ENCODE measurements at regions not wholly inside any gene's neighbourhood (a gene's known extent, or its start where the extent isn't known, plus 50 kb on each side); places are given as distances from the start of the nearest gene placed in this dataset.

- Histone ChIP-seq H2BK5ac (ENCODE audit: low read depth, low read length, poor library complexity, severe bottlenecking) (no peak overlapping the region), H3K14ac (ENCODE audit: low read length in 2 of 2) (no peak overlapping the region), H4K8ac (ENCODE audit: low read length) (no peak overlapping the region), H3K9ac (ENCODE audit: low read length) (no peak overlapping the region), H3K36me3 (ENCODE audit: control insufficient read depth in 1 of 2, insufficient read depth in 2 of 2, low read depth in 1 of 2, low read length in 2 of 2) (no peaks in the 10 kb centered on the region), H3K27ac (ENCODE audit: low read length, poor library complexity, severe bottlenecking) (no peak overlapping the region), H3K27me3 (ENCODE audit: control insufficient read depth in 1 of 2, insufficient read depth in 1 of 2, low read length in 2 of 2) (no peaks in the 10 kb centered on the region), H3K4me2 (ENCODE audit: low read length, poor library complexity, severe bottlenecking) (no peak overlapping the region), H2AFZ (ENCODE audit: low read depth, low read length) (no peak overlapping the region), H2BK15ac (ENCODE audit: low read depth, poor library complexity, severe bottlenecking) (no peak overlapping the region), H3K4ac (ENCODE audit: low read depth in 1 of 2, low read length in 2 of 2) (no peak overlapping the region), H4K91ac (ENCODE audit: low read length) (no peak overlapping the region), H3K23ac (ENCODE audit: low read length in 2 of 2) (no peak overlapping the region), H2BK12ac (ENCODE audit: low read length in 2 of 2) (no peak overlapping the region), H3K9me3 (ENCODE audit: control insufficient read depth, low read length) (peaks cover 8% of the 10 kb centered on the region), H2AK5ac (ENCODE audit: low read length, severe bottlenecking) (no peak overlapping the region), H3K4me1 (ENCODE audit: control insufficient read depth, insufficient read depth, low read depth, low read length) (no peaks in the 10 kb centered on the region), H3K4me3 (ENCODE audit: insufficient read depth in 1 of 2, low read depth in 1 of 2, low read length in 2 of 2) (no peak overlapping the region), H3K79me1 (replicated peaks; ENCODE audit: low read length, poor library complexity, severe bottlenecking) (no peaks in the 10 kb centered on the region), H2BK120ac (ENCODE audit: low read depth, low read length) (no peak overlapping the region), H3K18ac (ENCODE audit: low read depth in 1 of 2, low read length in 2 of 2) (no peak overlapping the region)
- DNase-seq, result no peak
- 84% methylated on average over 4 of the region's 4 CpGs for WGBS
Observed at GRCh38 chr22:34330432-34330831, 410.2 kb upstream of the LARGE1 start.

GRCh38 chr22:34333285-34333684 lies 413.0 kb upstream of the LARGE1 start:
- Histone ChIP-seq H3K27ac (ENCODE audit: low read length, poor library complexity, severe bottlenecking) (no peak overlapping the region), H3K4me1 (ENCODE audit: control insufficient read depth, insufficient read depth, low read depth, low read length) (no peaks in the 10 kb centered on the region), H2AK5ac (ENCODE audit: low read length, severe bottlenecking) (no peak overlapping the region), H3K23ac (ENCODE audit: low read length in 2 of 2) (no peak overlapping the region), H3K4ac (ENCODE audit: low read depth in 1 of 2, low read length in 2 of 2) (no peak overlapping the region), H2BK15ac (ENCODE audit: low read depth, poor library complexity, severe bottlenecking) (no peak overlapping the region), H3K4me2 (ENCODE audit: low read length, poor library complexity, severe bottlenecking) (no peak overlapping the region), H2BK5ac (ENCODE audit: low read depth, low read length, poor library complexity, severe bottlenecking) (no peak overlapping the region), H3K4me3 (ENCODE audit: insufficient read depth in 1 of 2, low read depth in 1 of 2, low read length in 2 of 2) (no peak overlapping the region), H2AFZ (ENCODE audit: low read depth, low read length) (no peak overlapping the region), H3K79me1 (replicated peaks; ENCODE audit: low read length, poor library complexity, severe bottlenecking) (no peaks in the 10 kb centered on the region), H2BK12ac (ENCODE audit: low read length in 2 of 2) (no peak overlapping the region), H3K14ac (ENCODE audit: low read length in 2 of 2) (no peak overlapping the region), H3K18ac (ENCODE audit: low read depth in 1 of 2, low read length in 2 of 2) (no peak overlapping the region), H2BK120ac (ENCODE audit: low read depth, low read length) (no peak overlapping the region), H3K9me3 (ENCODE audit: control insufficient read depth, low read length) (peaks cover 13% of the 10 kb centered on the region), H3K36me3 (ENCODE audit: control insufficient read depth in 1 of 2, insufficient read depth in 2 of 2, low read depth in 1 of 2, low read length in 2 of 2) (no peaks in the 10 kb centered on the region), H3K27me3 (ENCODE audit: control insufficient read depth in 1 of 2, insufficient read depth in 1 of 2, low read length in 2 of 2) (no peaks in the 10 kb centered on the region), H4K8ac (ENCODE audit: low read length) (no peak overlapping the region), H4K91ac (ENCODE audit: low read length) (no peak overlapping the region), H3K9ac (ENCODE audit: low read length) (no peak overlapping the region)
- WGBS, result 88% methylated on average over 3 of the region's 4 CpGs
- no peak for DNase-seq

GRCh38 chr22:34334893-34335292 lies 414.6 kb upstream of the LARGE1 start:
- Histone ChIP-seq H4K8ac (ENCODE audit: low read length) (no peak overlapping the region), H3K9me3 (ENCODE audit: control insufficient read depth, low read length) (peaks cover 13% of the 10 kb centered on the region), H3K4me3 (ENCODE audit: insufficient read depth in 1 of 2, low read depth in 1 of 2, low read length in 2 of 2) (no peak overlapping the region), H3K79me1 (replicated peaks; ENCODE audit: low read length, poor library complexity, severe bottlenecking) (no peaks in the 10 kb centered on the region), H3K27me3 (ENCODE audit: control insufficient read depth in 1 of 2, insufficient read depth in 1 of 2, low read length in 2 of 2) (no peaks in the 10 kb centered on the region), H2BK5ac (ENCODE audit: low read depth, low read length, poor library complexity, severe bottlenecking) (no peak overlapping the region), H3K27ac (ENCODE audit: low read length, poor library complexity, severe bottlenecking) (no peak overlapping the region), H3K4ac (ENCODE audit: low read depth in 1 of 2, low read length in 2 of 2) (no peak overlapping the region), H2AFZ (ENCODE audit: low read depth, low read length) (no peak overlapping the region), H4K91ac (ENCODE audit: low read length) (no peak overlapping the region), H2AK5ac (ENCODE audit: low read length, severe bottlenecking) (no peak overlapping the region), H2BK12ac (ENCODE audit: low read length in 2 of 2) (no peak overlapping the region), H3K36me3 (ENCODE audit: control insufficient read depth in 1 of 2, insufficient read depth in 2 of 2, low read depth in 1 of 2, low read length in 2 of 2) (no peaks in the 10 kb centered on the region), H2BK15ac (ENCODE audit: low read depth, poor library complexity, severe bottlenecking) (no peak overlapping the region), H3K4me2 (ENCODE audit: low read length, poor library complexity, severe bottlenecking) (no peak overlapping the region), H3K14ac (ENCODE audit: low read length in 2 of 2) (no peak overlapping the region), H3K9ac (ENCODE audit: low read length) (no peak overlapping the region), H3K23ac (ENCODE audit: low read length in 2 of 2) (no peak overlapping the region), H3K4me1 (ENCODE audit: control insufficient read depth, insufficient read depth, low read depth, low read length) (no peaks in the 10 kb centered on the region), H2BK120ac (ENCODE audit: low read depth, low read length) (no peak overlapping the region), H3K18ac (ENCODE audit: low read depth in 1 of 2, low read length in 2 of 2) (no peak overlapping the region)
- 64% methylated on average over 5 of the region's 5 CpGs for WGBS
- DNase-seq, result no peak

GRCh38 chr22:34344702-34345101 lies 424.4 kb upstream of the LARGE1 start:
- 6% methylated on average over 1 of the region's 1 CpG for WGBS
- no peak overlapping the region for H2AK5ac ChIP-seq (ENCODE audit: low read length, severe bottlenecking)
- no peak overlapping the region for H4K91ac ChIP-seq (ENCODE audit: low read length)
- no peaks in the 10 kb centered on the region for H3K4me1 ChIP-seq (ENCODE audit: control insufficient read depth, insufficient read depth, low read depth, low read length)
- no peaks in the 10 kb centered on the region for H3K27me3 ChIP-seq (ENCODE audit: control insufficient read depth in 1 of 2, insufficient read depth in 1 of 2, low read length in 2 of 2)
- H2BK120ac ChIP-seq (ENCODE audit: low read depth, low read length), result no peak overlapping the region
- H3K14ac ChIP-seq (ENCODE audit: low read length in 2 of 2), result no peak overlapping the region
- H3K4me3 ChIP-seq (ENCODE audit: insufficient read depth in 1 of 2, low read depth in 1 of 2, low read length in 2 of 2), result no peak overlapping the region
- no peak overlapping the region for H3K23ac ChIP-seq (ENCODE audit: low read length in 2 of 2)
- H2AFZ ChIP-seq (ENCODE audit: low read depth, low read length), result no peak overlapping the region
- no peak overlapping the region for H2BK12ac ChIP-seq (ENCODE audit: low read length in 2 of 2)
- H3K4ac ChIP-seq (ENCODE audit: low read depth in 1 of 2, low read length in 2 of 2), result no peak overlapping the region
- no peak overlapping the region for H3K4me2 ChIP-seq (ENCODE audit: low read length, poor library complexity, severe bottlenecking)
- no peak for DNase-seq
- H3K36me3 ChIP-seq (ENCODE audit: control insufficient read depth in 1 of 2, insufficient read depth in 2 of 2, low read depth in 1 of 2, low read length in 2 of 2), result no peaks in the 10 kb centered on the region
- no peaks in the 10 kb centered on the region for H3K79me1 ChIP-seq (replicated peaks; ENCODE audit: low read length, poor library complexity, severe bottlenecking)
- no peak overlapping the region for H2BK5ac ChIP-seq (ENCODE audit: low read depth, low read length, poor library complexity, severe bottlenecking)
- H4K8ac ChIP-seq (ENCODE audit: low read length), result no peak overlapping the region
- H2BK15ac ChIP-seq (ENCODE audit: low read depth, poor library complexity, severe bottlenecking), result no peak overlapping the region
- H3K27ac ChIP-seq (ENCODE audit: low read length, poor library complexity, severe bottlenecking), result no peak overlapping the region
- no peak overlapping the region for H3K9ac ChIP-seq (ENCODE audit: low read length)
- no peak overlapping the region for H3K18ac ChIP-seq (ENCODE audit: low read depth in 1 of 2, low read length in 2 of 2)
- no peaks in the 10 kb centered on the region for H3K9me3 ChIP-seq (ENCODE audit: control insufficient read depth, low read length)

Measured in mesenchymal stem cell (in vitro differentiated cells and primary cell).